Dedifferentiated amniotic fluid mesenchymal stem cell (primary cell): ENCODE measurements at regions not wholly inside any gene's neighbourhood (a gene's known extent, or its start where the extent isn't known, plus 50 kb on each side); places are given as distances from the start of the nearest gene placed in this dataset.

ENCODE experiments used
- DNase-seq: peaks from one replicate; pipeline ENCODE4 v3.0.0-alpha.2; 2016; ENCODE audit errors: extremely low spot score

DNA sequence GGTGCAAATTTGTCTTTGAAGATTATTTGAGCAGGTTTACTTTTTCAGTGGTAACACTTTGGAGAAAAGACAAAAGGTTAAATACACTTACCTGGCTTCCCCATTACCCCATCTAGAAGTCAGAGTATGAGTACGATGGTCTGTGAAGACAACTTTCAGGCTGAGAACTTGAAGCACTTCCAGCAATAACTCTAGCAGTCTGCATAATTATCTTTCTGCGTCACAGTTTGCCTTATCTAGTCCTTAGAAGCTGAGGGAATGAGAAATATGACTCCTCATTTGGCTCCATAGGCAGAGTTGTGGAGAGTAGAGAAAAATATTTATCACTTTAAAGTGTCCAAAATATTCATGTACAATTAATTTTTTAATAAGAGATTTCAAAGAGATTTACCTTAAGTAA lies 323.4 kb upstream of the CAMK1G start:
- no peak for DNase-seq

DNA sequence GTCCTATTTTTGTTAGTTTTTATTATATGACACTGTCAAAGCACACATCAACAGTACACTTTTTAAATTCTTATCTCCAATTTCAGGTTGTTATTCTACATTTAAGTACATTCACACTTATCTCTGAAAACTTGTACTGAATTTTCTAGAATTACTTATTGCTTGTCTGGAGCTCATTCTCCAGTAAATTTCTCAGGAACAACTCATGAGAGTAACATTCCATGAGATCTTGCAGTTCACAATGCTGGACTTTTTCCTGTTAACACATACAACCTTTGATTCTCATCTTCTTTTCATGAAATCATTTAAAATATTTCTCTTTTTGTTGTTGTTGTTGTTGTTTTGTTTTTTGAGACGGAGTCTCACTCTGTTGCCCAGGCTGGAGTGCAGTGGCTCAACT lies 320.9 kb upstream of the CAMK1G start:
- no peak for DNase-seq

DNA sequence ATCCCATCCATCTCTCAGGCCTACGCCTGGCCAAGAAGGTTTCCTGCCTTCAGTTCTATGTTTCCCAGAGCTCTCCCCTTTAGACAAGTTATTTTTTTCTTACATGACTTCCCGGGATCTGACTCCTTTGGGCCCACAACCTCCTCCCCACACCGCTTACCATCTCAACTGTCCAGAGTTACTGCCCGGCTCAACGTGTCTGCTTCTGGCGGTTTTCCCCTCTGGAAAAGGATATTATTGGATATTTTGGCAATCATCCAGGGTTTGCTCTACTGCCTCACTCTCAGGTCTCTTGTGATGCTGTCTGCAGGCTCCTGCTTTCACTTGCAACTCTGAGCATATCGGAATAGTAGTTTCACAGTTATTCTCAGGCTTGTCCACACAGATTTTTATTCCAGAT lies 318.2 kb upstream of the CAMK1G start:
- DNase-seq, result no peak

DNA sequence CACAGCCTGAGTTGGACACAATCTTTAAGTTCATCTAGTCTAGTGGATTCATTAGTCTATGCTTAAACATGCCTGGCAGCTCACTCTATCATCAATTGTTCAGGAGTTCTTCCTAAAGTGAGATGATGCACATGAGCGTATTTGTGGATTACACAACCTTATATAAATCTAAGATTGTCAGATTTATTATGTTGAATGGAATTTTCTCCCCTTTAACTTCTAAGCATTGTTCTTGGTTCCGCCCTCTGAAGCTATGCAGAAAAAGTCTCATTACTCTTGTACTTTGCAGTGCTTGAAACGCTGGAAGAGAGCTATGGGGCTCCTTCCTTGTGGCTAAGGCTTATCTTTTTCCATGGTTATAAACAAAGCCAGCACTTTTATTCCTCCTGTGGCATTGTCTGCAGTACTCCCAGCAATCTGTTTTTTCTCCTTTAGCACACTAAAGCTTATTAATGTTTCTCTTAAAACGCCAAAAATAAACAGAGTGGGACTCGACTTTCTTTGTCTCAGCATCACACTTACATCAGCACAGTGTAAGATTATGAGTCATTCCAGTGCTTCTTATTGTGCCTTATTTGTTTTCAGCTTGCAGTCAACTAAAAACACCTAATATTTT lies 316.8 kb upstream of the CAMK1G start:
- no peak for DNase-seq

DNA sequence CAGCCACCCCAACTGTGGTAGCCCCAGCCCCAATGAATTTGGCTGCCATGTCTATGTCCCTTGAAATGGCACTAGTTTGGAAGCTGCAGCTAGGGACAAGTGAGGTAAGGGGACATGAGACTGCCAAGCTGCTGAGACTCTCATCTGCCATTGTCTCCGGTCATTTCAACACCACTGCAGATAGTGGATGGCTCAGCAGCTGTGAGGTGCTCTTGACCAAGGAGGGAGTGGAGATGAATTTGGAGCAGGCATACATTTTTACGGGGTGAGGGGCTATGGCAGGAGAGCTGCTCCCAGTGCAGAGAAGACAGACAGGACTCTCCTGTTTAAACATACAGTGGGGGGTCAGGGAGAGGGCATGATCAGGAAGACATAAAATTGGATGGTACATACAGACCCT lies 315.5 kb upstream of the CAMK1G start:
- no peak for DNase-seq

DNA sequence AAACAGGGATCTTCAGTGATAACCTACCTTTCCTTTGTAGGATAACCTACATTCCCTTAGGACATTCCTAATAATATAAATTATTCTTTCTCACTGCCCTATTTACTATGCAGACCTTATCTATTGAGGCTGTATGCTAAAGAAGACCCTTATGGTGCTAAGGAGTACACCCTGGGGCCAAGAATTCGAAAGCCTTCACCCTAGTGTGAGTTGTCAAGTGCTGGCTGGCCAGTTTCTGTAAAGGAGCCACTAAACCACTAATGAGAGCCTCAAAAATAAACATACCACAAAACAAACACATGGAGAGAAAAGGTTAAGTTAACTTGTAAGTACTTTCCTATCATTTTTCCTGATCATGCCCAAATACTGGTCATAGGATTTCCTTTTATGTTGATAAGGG lies 315.0 kb upstream of the CAMK1G start:
- DNase-seq, result no peak

DNA sequence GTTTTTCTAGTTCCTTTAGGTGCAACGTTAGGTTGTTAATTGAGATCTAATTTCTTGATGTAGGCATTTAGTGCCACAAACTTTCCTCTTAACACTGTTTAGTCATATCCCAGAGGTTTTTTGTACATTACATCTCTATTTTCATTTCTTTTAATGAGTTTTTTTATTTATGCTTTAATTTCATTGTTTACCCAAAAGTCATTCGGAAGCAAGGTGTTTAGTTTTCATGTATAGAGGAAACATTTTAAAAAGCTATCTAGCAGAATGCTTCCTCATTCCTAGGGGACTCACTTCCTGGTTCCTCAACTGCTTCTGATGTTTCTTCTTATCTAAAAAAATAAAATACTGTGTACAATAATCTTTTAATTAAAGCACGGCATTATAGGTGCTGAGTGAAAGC lies 307.2 kb upstream of the CAMK1G start:
- DNase-seq, result no peak

DNA sequence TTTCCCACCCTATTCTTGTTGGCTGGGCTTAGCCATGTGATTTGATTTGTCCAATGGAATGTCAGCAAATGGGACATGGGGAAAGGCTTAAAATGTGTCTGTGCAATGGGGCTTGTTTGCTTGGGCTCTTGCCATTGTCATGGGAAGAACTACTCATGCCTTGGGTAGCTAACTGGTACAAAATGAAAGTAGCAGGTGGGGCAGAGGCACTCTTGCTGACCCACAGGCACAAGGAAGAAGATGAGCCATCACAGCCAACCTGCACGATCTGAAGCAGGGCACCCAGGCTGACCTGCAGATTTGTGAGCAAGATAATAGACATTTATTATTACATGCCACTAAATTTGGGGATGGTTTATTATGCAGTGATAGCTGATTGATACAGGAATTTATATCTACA lies 305.9 kb upstream of the CAMK1G start:
- DNase-seq, result no peak

DNA sequence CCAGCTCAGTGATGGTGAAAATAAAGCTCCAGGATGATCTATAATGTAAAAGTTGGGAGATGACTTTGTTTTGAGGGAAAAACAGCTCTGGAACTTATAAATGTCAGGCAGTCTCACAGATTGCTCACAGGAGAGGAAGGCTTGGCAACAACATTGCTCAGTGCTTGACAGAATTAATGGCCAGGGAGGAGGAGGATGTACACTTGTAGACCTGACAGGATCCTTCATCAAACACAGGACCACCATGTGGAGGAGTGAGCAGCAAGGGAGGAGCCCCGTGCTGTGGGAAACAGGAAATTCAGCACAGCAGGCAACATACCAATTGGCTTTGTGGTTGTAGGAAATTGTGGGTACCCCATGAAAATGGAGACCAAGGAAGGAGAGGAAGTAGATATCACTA lies 291.8 kb upstream of the CAMK1G start:
- no peak for DNase-seq

DNA sequence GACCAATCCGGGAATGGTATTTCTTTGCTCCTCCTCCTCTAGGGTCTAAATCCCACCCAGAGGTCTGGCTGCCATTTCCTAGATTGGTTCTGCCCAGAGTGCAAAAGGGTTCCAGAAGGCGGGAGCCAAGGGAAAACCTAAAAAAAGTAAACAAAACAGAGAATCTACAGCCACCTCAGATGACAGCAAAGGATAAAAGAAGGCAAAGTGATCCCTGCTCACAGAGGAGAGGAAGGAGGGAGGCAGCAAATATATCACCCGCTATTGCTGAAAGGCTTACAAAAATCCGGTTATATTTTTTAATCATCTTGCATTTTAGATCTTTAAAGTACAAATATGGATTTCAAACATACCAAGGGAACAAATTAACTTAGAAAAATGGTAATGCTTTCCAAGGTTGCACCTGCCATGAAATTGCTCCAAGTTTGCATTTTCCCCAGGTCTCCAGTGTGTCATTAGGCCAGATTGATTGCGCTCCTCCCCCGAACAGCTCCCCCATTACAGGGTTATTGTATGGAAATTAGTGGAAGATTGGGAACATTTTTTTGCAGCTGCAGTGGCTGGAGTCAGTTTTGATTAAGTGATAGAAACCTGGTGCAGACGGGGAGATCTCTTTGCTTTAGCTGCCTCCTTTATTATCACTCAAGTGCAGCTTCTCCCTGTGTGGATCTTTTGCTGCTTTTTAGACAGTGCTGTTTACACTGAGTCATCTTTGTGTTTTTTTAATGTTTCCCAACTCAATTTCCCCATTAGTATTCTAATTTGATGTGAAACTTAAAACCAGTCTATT lies 280.5 kb upstream of the CAMK1G start:
- DNase-seq, result no peak

DNA sequence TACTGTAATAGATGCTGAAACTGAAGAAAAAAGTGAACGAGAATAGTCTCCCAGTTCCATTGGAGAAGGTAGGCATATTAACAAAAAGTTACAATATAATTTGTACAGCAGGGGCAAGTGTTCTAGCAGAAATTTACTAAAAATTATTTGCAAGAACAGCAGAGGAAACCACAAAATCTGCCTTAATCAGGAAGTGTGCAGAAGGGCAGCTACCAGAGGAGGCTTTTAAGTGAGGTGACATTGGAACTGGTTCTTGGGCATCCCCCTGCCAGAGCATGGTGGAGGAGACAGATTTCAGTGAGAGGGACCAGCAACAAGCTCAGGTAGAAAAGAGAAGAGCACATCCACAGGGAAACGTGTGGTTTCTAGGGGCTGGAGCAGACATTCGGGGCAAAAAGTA lies 279.3 kb upstream of the CAMK1G start:
- DNase-seq, result no peak

DNA sequence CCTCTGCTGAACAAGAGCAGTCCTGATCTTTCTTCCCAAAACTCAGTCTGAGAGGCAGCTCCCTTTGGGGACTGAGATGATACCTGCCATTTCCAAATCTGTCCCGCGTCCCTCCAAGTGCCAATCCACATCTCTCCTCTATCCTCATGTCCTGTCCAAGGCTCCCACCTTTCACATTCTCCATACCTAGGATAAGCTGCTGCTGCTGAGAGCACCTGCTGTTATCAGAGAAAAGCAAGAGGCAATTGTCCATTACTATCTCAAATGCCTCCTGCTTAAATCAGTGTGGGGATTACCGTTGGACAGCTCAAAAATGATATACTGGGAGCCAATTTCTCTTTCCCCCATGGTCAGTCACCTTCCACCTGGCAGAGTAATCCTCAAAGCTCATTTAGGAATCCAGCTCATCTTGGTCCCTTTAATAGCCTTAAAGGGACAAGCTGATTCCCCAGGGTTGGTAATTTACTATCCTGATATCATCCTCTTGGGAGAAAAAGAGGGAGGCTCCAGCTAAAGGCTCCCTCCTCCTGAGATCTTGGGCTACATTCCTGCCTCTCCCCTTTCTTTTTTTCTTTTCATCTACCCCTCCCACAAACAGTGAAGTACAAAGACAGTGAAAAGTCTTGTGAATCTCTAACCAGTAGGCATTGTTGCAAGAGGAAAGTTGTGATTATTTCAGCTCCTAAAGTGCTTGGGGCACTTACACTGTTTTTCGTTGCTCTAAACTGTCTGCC lies 278.1 kb upstream of the CAMK1G start:
- no peak for DNase-seq

DNA sequence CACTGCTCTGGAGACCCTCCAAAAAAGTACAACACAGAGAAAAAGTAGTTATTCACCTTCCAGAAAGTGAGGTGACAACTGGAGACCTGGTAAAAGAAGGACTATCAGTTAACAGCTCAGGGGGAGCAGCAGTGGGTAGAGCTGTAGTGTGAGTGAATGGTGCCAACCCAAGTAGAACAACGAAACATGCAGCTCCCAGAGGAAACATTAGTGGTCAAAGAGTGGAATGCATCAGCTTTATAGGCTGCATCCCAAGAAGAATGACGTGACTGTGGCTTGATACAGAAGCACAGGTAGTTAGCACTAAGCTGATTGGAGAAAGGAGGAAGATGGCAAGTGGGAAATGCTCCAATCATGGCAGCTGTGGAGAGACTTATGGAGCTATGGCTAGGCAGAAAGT lies 275.7 kb upstream of the CAMK1G start:
- no peak for DNase-seq

DNA sequence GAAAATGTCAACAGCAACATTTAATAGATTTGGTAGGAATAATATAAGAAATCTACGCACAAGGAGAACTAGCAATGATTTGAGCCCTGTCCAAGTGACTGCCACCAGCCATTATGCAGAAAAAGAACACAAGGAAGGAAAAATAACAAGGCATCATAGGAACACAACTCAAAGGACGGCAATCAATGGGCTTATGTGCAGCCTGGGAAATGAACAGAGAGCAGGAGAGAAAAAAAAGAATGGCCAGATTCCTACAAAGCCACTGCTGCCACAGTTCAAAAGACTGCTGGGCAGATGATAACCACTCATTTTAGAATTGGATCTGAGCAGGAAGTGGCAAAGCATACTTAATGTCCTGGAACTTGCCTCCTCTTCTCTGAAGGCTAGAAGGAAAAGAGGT lies 274.3 kb upstream of the CAMK1G start:
- no peak for DNase-seq

DNA sequence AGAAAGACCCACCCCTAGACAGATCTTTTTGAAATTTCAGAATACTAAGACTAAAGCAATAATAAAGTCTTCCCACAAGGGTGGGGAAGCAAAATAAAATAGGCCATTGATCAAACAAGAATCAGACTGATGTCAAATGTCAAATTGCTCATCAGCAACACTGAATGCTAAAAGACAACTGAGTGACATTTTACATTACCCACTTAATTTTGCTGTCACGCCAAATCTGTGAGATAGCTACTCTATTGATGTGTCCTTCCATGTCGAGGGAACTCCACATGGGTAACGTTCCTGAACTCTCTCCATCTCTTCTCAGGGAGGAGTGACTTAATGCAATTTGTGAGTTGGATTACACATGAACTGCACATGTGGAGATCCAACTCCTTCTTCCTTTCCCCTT lies 271.7 kb upstream of the CAMK1G start:
- DNase-seq, result no peak

DNA sequence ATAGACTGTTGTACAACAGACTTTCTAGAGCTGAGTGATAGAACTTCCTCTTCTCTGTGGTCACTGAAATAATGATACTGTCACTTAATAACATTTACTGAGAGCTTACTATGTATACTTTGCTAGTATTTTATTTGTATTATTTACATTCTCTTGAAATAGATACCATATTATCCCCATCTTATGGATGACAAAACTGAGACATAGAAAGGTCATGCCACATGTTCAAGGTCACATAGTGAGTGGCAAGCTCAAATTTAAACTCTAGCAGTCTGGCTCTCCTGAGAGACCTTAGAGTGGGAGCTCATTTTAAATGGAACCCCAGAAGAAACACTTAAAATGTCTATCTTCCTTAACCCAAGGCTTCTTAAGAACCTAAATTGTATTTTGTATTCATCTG lies 266.6 kb upstream of the CAMK1G start:
- no peak for DNase-seq

DNA sequence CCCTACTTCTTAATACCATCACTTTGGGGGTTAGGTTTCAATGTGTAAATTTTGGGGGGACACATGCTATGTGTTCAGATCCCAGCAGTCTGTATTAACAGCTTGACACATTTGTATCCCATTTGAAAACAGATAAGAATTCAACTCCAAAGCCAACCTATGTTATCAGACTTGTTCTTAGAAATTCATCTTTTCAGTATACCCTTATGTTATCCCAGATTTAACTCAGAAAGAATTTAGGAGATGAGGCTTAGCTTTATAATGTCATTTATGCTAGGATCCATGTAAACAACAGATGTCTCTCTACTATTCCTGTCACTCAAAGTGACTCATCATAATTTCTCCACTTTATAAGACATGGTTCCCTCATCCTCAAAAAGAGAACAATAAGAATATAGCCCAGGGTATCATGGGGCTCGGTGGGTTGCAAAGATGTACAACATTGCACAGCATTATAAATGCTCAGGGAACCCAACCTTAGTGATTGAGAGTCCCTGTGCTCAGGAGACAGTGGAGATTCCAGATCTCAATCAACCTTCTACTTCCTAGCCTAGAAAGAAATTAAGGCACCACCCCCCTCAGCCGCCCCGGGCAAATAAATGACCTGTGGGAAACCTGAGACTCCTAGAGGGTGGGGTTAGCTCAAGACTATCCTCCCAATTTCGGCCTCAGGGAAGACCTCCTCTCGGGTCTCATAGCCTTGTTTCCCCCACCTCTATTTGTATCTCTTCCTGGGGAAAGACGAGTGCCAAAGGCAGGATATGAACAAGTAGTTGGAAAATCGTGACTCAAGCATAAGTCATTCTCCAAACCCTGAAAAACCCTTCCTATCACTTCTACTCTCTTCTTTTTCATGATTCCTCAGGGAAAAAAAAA lies 265.1 kb upstream of the CAMK1G start:
- DNase-seq, result no peak

DNA sequence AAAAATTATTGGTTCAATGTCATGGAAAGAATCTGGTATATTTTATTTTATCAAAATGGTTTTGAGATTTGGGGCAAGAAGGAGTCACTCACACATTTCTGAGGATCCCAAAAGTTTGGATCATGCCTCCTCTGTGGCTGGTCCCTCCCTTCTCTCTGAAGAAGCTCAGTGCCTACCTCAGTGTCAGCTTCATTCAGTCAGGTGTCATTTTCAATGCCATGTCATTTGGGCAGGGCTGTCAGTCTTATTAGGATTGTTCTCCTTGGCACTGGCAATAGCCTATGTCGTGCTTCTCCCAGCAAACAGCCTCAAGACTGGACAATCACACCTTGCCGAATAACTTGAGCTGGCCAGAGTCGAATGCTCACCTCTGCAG lies 264.5 kb upstream of the CAMK1G start:
- DNase-seq, result no peak

DNA sequence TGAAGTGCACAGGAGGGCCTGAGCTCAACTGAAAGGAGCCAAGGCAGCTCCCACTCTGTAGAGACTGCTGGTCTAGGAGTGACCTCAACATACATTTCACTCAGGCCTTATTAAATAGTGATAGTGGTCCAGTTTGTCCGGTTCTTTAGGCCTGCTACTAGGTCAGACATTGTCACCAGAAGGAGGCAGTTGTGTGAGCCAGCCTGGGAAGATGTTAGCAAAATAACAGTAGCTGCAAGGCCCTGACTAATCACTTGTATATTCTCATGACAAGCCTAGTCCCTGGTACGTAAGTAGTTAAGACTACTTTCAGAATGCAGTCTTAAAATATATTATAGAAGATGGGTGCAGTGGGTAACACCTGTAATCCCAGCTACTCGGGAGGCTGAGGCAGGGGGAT lies 264.0 kb upstream of the CAMK1G start:
- no peak for DNase-seq

DNA sequence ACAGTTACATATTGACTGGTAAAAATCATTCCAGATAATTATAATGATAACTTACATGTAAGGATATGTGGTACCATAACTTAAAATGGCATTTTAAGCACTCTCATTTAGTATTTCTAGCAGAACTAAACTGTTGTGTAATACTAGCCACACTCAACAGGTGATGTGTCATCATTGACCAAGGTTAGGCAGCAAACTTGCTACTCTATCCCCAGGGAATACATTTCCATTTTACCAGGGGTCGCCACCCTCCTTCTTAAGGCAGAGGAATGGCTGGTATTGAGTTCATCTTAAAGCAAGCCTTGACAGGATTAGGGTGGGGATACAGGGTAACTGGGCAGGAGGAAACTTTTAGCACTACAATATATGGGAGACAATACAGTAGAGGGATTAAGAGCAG lies 259.8 kb upstream of the CAMK1G start:
- DNase-seq, result no peak

DNA sequence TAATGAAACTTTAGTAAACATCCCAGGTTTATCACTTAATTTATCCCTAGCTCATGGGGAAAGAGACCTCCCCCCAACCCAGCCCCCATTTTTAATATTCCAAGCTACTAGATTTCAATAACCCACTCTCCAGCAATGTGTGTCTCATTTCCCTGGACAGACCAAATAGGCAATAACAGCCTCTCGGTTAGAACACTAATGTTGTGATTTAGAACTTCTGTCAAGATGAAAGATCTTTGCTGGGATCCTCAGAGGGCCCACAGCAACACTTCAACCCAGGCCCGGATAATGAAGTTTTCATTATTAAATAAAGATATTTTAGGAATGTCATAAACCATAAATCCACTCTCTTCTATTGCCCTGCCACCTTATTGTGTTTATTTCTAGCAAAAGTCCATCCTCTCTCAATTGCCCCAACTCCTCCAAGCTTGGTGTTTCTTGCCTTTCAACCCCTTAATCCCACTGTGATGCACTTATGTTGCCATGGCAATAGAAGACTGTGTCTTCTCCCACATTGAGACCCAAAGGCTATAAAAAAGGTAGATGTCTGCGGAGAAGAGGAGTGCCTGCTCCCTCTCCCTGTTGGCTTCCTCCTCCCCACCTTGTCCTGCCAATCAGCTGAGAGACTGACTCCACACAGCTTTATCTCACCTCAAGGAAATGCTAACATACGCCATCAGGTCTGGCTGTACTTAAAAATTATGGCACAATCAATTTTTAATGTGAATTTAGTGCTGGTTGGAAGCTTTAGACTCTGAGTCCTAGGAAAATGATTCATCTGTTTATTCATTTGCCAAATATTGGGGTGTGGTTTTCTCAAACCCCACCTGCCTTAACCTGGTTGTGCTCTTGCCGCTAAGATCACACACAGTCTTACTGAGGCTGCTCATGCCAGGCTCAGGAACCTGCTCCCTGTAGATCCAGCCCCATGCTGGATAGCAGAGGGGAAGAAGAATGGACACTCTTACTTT lies 258.3 kb upstream of the CAMK1G start:
- no peak for DNase-seq
